Peyer's patch (tissue), 4 donors: ENCODE measurements at regions not wholly inside any gene's neighbourhood (a gene's known extent, or its start where the extent isn't known, plus 50 kb on each side); places are given as distances from the start of the nearest gene placed in this dataset.

Source experiments
- CTCF ChIP-seq, 6 experiments: fragments of 450-650 bp in 4 of 6; fragments of 200-600 bp in 2 of 6; sonication (generic) in 1 of 6; IDR thresholded peaks; one replicate each; pipeline ENCODE4 v1.5.1; 2017 to 2019; ENCODE audit warnings: antibody characterized with exemption in 6 of 6, mild to moderate bottlenecking in 3 of 6, moderate library complexity in 1 of 6
- POLR2A ChIP-seq, 2 donors: fragments of 450-650 bp; IDR thresholded peaks; one replicate each; pipeline ENCODE4 v1.5.1; 2017; ENCODE audit warnings: antibody characterized with exemption in 2 of 2, mild to moderate bottlenecking in 2 of 2, moderate library complexity in 2 of 2

- TF ChIP-seq CTCF (IDR thresholded peaks at IDR 0.05) (no peak), POLR2A (IDR thresholded peaks at IDR 0.05) (no peak)
Observed at GRCh38 chr15:25134546-25134945, 179.8 kb downstream of the SNRPN start.
